IMR-90 (cell line): ENCODE measurements at regions not wholly inside any gene's neighbourhood (a gene's known extent, or its start where the extent isn't known, plus 50 kb on each side); places are given as distances from the start of the nearest gene placed in this dataset.

Source experiments
- BHLHE40 ChIP-seq: fragments of 150-350 bp; IDR thresholded peaks from 2 replicates; pipeline ENCODE4 v1.6.1; 2016; ENCODE audit warnings: mild to moderate bottlenecking, low read depth, low read length
- CEBPB ChIP-seq: IDR thresholded peaks from 2 replicates; pipeline ENCODE4 v1.6.1; 2012; ENCODE audit warnings: low read depth, low read length, improper control_type of control experiment
- CHD1 ChIP-seq: IDR thresholded peaks from 2 replicates; pipeline ENCODE4 v1.6.1; 2012; ENCODE audit warnings: low read depth, low read length, improper control_type of control experiment
- CTCF ChIP-seq: conservative IDR thresholded peaks from 2 replicates; pipeline ENCODE4 v1.5.1; 2012; ENCODE audit warnings: mild to moderate bottlenecking, low read depth, low read length, improper control_type of control experiment
- MAFK ChIP-seq: IDR thresholded peaks from 2 replicates; pipeline ENCODE4 v1.6.1; 2012; ENCODE audit warnings: low read depth, low read length, improper control_type of control experiment
- MAZ ChIP-seq: IDR thresholded peaks from 2 replicates; pipeline ENCODE4 v1.6.1; 2012; ENCODE audit warnings: low read depth, mild to moderate bottlenecking, low read length, improper control_type of control experiment, moderate library complexity, borderline replicate concordance
- POLR2A ChIP-seq: IDR thresholded peaks from 2 replicates; pipeline ENCODE4 v1.6.1; 2012; ENCODE audit warnings: mild to moderate bottlenecking, low read depth, low read length
- RAD21 ChIP-seq: IDR thresholded peaks from 2 replicates; pipeline ENCODE4 v1.6.1; 2012; ENCODE audit warnings: low read length, improper control_type of control experiment
- RCOR1 ChIP-seq: IDR thresholded peaks from 2 replicates; pipeline ENCODE4 v1.6.1; 2012; ENCODE audit warnings: mild to moderate bottlenecking, low read length, improper control_type of control experiment; ENCODE audit not compliant: insufficient replicate concordance
- RFX5 ChIP-seq: IDR thresholded peaks from 2 replicates; pipeline ENCODE4 v1.8.0; 2012; ENCODE audit warnings: low read depth, mild to moderate bottlenecking, low read length, moderate library complexity
- SMC3 ChIP-seq: fragments of 150-350 bp; IDR thresholded peaks from 2 replicates; pipeline ENCODE4 v1.6.1; 2016; ENCODE audit warnings: low read depth, mild to moderate bottlenecking, antibody characterized with exemption, low read length, moderate library complexity
- TF ChIP-seq, protein P1 (sequence below): fragments of 150-350 bp; IDR thresholded peaks from 2 replicates; pipeline ENCODE4 v1.6.1; 2016; ENCODE audit warnings: low read depth, mild to moderate bottlenecking, low read length, moderate library complexity, borderline replicate concordance
- TF ChIP-seq, protein P2 (sequence below): fragments of 150-350 bp; IDR thresholded peaks from 2 replicates; pipeline ENCODE4 v1.6.1; 2017; ENCODE audit warnings: mild to moderate bottlenecking, antibody characterized with exemption, low read length, low read depth

GRCh38 chr9:103215197-103215596 lies 220.1 kb downstream of the CYLC2 start:
- TF ChIP-seq CTCF, result no peak
- no peak for TF ChIP-seq RAD21
- no peak for TF ChIP-seq CHD1
- TF ChIP-seq CEBPB, result no peak
- TF ChIP-seq RFX5, result no peak
- TF ChIP-seq POLR2A, result no peak
- no peak for TF ChIP-seq SMC3
- no peak for TF ChIP-seq MAZ
- TF ChIP-seq, protein P1, sequence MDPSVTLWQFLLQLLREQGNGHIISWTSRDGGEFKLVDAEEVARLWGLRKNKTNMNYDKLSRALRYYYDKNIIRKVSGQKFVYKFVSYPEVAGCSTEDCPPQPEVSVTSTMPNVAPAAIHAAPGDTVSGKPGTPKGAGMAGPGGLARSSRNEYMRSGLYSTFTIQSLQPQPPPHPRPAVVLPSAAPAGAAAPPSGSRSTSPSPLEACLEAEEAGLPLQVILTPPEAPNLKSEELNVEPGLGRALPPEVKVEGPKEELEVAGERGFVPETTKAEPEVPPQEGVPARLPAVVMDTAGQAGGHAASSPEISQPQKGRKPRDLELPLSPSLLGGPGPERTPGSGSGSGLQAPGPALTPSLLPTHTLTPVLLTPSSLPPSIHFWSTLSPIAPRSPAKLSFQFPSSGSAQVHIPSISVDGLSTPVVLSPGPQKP, result no peak
- TF ChIP-seq, protein P2, sequence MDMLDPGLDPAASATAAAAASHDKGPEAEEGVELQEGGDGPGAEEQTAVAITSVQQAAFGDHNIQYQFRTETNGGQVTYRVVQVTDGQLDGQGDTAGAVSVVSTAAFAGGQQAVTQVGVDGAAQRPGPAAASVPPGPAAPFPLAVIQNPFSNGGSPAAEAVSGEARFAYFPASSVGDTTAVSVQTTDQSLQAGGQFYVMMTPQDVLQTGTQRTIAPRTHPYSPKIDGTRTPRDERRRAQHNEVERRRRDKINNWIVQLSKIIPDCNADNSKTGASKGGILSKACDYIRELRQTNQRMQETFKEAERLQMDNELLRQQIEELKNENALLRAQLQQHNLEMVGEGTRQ, result no peak
- TF ChIP-seq MAFK, result no peak
- TF ChIP-seq BHLHE40, result no peak
- TF ChIP-seq RCOR1, result no peak
